Suprapubic skin (tissue), 4 donors: ENCODE measurements at regions not wholly inside any gene's neighbourhood (a gene's known extent, or its start where the extent isn't known, plus 50 kb on each side); places are given as distances from the start of the nearest gene placed in this dataset.

Experiments used
- CTCF ChIP-seq, 2 donors: fragments of 200-600 bp in 1 of 2; fragments of 450-650 bp in 1 of 2; sonication (generic) in 1 of 2; IDR thresholded peaks; one replicate each; pipeline ENCODE4 v1.5.1; 2016 to 2019; ENCODE audit warnings: antibody characterized with exemption in 2 of 2, mild to moderate bottlenecking in 1 of 2, moderate library complexity in 1 of 2
- EP300 ChIP-seq: sonication (generic); formaldehyde crosslinking; IDR thresholded peaks from one replicate; pipeline ENCODE4 v1.6.1; 2017; ENCODE audit warnings: antibody characterized with exemption
- POLR2A ChIP-seq, 2 donors: fragments of 450-650 bp; IDR thresholded peaks; one replicate each; pipeline ENCODE4 v1.6.1; 2017; ENCODE audit warnings: antibody characterized with exemption in 2 of 2, mild to moderate bottlenecking in 2 of 2, moderate library complexity in 2 of 2
- POLR2AphosphoS5 ChIP-seq, 3 donors: sonication (generic); formaldehyde crosslinking; IDR thresholded peaks; one replicate each; pipeline ENCODE4 v1.6.1; 2017; ENCODE audit warnings: antibody characterized with exemption in 3 of 3

GRCh38 chr10:57673446-57673960 lies 594.2 kb downstream of the IPMK start:
- no peak for TF ChIP-seq CTCF (IDR thresholded peaks at IDR 0.05)
- no peak for TF ChIP-seq POLR2AphosphoS5 (IDR thresholded peaks at IDR 0.05)
- no peak for TF ChIP-seq POLR2A (IDR thresholded peaks at IDR 0.05)
- TF ChIP-seq EP300: no peak
